Daoy (cell line): ENCODE measurements at regions not wholly inside any gene's neighbourhood (a gene's known extent, or its start where the extent isn't known, plus 50 kb on each side); places are given as distances from the start of the nearest gene placed in this dataset.

Experiments used
- DNase-seq: peaks from one replicate; pipeline ENCODE4 v3.0.0-alpha.2; 2015; ENCODE audit warnings: low read depth

DNA sequence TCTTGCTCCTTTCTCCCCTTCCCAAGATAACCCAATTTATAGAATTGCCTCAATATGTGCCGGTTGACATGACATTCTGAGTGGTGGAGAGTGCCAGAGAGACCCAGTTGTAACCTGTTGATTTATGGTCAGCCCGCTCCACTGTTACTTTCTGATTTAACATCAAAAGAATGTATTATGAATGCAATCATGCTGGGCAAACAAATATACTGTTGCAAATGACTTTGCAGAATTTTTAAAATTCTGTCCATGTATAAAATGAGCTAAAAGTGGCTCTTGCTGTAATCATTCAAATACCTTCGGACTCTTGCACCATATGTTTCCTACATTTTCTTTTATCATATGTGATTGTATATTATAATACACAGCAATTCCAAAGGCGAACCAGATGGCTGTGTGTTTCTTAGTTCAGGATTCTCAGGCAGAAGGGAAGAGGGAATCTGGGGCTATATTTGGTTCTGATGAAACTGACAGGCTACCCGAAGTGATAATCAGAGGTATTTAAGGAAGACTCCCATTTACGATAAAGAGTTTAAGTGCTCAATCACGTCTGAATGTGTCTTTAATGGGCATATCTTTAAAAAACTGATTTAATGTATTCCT, 131.7 kb downstream of the CLCN4 start:
- no peak for DNase-seq

DNA sequence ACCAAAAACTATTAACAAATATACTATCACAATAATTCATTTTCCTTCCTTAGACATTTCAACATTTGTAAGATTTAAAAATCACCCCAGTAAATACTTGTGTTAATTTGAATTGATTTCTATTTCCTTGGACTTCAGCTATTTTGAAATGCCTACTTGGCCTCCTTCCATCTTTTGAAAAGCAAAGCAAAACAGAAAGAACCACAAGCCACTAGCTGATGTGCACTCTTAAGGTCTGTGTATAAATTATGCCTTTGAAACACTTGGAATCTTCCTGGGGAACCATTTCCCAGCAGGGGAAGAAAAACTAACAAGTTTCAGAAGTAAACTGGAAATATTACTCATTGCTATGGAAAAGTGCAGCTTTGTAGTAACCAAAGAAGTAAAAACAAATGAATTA, 139.8 kb downstream of the CLCN4 start:
- DNase-seq: peak; percentile 14

GRCh38 chrX:10310511-10310910, 153.7 kb downstream of the CLCN4 start:
- DNase-seq: no peak

GRCh38 chrX:10314530-10315104, 157.8 kb downstream of the CLCN4 start:
- DNase-seq: no peak

DNA sequence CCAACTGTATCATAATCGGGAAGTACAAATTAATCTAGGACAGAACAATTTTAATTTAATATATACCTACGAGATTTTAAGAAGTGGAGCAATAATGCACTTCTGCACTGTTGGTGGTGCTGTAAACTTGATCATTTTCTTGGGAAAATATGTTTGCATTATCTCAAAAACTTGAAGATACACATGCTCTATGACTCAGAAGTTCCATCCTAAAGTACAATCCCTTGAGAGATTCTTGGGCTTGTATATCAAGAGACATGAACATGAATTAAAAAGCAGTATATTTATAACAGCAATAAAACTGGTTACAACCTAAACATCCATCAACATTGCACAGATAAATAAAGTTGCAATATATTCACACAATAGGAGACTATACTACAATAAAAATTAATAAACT, 168.8 kb downstream of the CLCN4 start:
- DNase-seq: no peak

- DNase-seq: peak; percentile 36
Observed at GRCh38 chrX:10326578-10326977, 169.8 kb downstream of the CLCN4 start.

- peak; percentile 57 for DNase-seq
Observed at GRCh38 chrX:10327651-10328050, 170.9 kb downstream of the CLCN4 start.

GRCh38 chrX:10329984-10330383, 173.2 kb downstream of the CLCN4 start:
- no peak for DNase-seq

- peak; percentile 9 for DNase-seq
Observed at GRCh38 chrX:10341309-10341708, 184.5 kb downstream of the CLCN4 start.

DNA sequence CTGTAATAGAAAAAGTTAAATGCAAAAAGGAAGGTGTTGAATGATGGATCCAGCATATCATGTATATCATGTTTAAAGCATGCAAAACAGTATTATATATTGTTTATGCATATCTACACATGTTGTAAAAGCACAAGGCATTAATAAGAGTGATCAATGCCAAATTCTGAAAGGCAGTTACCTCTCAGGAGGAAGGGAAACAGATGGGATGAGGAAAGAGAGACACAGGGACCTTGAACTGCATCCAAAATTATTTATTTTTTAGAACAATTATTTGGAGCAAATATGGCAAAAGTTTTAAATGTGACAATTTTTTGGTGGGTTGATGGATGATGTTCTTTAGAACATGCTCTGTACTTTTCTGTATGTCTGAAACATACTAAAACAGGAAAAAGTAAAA, 193.4 kb downstream of the CLCN4 start:
- no peak for DNase-seq

DNA sequence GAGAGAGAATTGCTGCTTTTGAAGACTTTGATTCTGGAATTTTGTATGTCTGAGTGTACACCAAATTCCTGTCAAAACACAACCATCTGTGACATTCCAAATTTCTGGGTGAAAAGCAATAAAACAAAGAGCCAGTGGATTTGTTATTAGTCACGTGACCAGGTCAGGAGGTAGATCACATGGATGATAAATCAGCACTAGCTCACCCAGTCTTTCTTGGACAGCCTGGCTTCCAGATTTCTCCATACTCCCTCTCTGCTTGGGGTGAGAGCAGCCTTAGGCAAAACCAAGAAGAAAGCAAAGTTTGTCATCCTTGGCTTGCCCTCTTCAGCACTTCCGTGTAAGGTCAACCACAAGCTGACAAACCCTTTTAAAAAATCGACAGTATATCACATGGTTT, 194.2 kb downstream of the CLCN4 start:
- DNase-seq: no peak

DNA sequence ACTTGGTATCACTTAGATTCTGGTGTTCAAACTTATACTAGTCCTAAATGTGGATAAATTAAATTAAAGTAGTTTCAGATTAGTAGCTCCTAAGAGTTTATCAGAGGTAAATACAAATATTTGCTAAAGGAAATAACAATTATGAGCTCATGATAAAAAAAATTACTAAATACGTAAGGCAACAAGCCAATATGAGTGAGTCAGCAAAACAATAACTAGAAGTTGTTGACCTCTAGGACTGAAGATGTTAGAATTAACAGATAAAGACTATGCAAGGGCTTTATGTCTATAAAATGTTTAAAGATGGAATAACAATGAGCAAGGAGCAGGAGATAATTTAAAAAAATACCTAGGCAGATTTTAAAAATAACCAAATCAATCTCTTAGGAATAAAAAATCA, 195.8 kb downstream of the CLCN4 start:
- DNase-seq: no peak

- peak; percentile 4 for DNase-seq
Observed at GRCh38 chrX:10356979-10357378, 200.2 kb downstream of the CLCN4 start.

DNA sequence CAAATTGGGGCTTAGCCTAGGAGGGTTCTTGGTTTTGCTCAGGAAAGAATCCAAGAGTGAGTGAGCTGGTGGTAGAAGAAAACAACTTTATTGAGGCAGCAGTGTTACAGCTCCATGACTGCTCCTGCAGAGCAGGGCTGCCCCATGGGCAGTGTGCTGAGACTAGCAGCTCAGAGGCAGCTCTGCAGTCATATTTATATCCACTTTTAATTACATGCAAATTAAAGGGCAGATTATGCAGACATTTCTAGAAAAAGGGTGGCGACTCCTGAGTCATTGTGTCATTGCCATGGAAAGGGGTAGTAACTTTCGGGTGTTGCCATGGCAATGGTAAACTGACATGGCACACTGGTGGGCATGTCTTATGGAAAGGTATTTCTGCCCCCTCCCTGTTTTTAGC, 202.2 kb downstream of the CLCN4 start:
- DNase-seq: no peak

DNA sequence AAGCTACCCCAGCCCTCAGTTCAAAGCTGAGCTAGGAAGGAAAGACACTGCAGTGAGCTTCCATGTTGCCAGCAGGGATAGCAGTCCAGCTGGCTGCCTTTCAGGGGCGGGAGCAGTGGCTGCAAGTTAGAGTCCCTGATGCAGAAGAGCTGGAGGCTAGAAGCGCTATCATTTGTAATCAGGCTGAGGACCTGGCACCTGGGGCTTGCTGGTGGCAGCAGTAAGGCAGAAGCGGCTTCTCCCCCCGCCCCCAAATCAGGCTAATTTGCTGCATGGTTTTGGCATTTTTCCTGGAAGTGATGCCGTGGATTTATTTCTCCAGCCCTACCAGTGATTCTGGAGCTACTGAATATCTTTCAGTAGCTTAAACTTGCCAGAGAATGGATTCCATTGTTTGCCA, 203.3 kb downstream of the CLCN4 start:
- no peak for DNase-seq

- no peak for DNase-seq
Observed at GRCh38 chrX:10365532-10366265, 208.9 kb downstream of the CLCN4 start.

DNA sequence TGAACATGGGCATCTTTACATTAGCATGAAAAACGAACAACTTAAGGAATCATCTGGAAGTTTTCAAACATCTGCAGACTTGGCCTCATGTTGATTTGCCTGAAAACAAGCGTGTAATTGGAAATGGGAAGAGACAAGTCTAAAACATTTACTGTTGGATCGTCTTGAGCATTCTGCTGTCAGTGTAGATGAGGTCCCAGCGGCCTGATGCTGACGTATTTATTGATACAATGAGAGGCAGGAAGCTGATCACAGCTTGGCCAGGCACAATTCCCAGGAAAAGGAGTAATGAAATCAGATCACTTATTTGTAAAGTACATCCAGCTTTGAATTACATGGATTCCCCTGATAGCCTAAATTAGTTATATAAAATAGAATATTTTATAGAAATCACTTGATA, 210.6 kb downstream of the CLCN4 start:
- DNase-seq: no peak

DNA sequence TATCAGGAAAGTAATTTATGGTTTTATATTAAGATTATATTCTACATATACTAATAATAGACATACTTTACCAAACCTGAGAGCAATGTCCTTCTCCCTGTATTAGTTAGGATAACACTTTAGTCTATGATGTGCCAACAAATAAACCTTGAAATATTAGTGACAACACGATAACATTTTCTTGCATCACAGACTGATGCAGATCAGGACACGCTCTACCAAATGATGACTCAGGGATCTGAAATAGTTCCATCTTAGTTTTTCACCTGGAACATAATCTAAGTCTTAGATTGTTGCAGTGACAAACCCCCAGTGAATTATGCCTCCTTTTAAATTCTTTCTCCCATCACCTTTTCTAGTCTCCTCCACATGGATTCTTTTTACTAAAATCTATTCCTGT, 214.2 kb downstream of the CLCN4 start:
- DNase-seq: no peak

DNA sequence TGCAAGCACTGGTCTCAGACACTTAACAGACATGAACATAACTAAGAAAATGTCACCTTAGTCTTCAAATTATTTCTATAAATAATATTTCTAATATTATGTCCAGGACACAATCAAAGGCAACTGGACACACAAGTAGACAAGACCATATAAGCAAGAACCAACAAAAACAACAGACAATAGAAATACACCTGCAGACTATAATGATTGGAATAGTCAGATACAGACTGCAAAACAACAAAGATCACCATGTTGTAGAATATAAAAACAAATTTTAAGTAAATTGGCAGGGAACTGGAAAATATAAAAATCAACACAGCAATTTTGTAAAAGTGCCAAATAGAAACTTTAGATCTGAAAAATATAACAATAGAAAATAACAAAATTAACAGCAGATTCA, 220.7 kb downstream of the CLCN4 start:
- no peak for DNase-seq

- DNase-seq: no peak
Observed at GRCh38 chrX:10379878-10380277, 223.1 kb downstream of the CLCN4 start.

- DNase-seq: no peak
Observed at GRCh38 chrX:10380300-10380699, 223.5 kb downstream of the CLCN4 start.

DNA sequence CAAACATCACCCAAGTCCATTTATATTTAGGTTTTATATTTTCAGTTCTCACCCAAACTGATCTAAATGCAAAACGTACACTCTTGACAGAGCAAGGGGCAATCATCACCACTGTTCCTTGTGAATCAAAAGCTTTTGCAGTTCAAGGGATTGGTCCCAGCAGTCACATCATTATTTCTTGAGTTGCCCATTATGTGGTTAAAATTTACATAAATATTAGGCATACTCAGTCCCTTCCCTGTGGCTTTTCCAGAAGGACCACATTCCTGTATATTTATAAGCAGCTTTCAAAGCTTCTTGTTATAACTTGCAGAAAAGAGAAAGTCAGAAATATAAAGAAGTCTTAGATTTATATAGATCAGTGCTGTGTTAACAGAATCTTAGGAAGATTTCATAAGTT, 224.4 kb downstream of the CLCN4 start:
- no peak for DNase-seq

DNA sequence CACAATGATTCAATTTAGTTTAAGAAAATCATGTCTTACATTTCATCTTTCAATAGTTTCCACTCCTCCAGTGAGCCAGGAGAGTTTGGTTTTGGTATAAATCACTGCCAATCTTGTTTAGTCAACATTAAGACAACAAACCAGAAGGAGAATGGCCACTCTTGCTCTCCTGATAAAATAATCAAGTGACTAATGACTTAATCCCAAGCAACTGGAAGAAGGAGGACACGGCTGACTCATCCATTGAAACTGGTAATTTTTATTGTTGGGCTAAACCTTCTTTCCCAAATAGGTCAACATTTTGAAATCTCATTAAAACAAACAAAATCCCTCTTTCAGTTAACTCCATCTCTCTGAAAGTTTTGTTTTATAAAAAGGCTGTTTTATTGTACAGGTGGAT, 230.2 kb downstream of the CLCN4 start:
- DNase-seq: peak; percentile 5

GRCh38 chrX:10390187-10390586, 230.2 kb downstream of the MID1 start:
- DNase-seq: no peak
